ENCODE measurements at regions not wholly inside any gene's neighbourhood (a gene's known extent, or its start where the extent isn't known, plus 50 kb on each side); places are given as distances from the start of the nearest gene placed in this dataset.

DNA sequence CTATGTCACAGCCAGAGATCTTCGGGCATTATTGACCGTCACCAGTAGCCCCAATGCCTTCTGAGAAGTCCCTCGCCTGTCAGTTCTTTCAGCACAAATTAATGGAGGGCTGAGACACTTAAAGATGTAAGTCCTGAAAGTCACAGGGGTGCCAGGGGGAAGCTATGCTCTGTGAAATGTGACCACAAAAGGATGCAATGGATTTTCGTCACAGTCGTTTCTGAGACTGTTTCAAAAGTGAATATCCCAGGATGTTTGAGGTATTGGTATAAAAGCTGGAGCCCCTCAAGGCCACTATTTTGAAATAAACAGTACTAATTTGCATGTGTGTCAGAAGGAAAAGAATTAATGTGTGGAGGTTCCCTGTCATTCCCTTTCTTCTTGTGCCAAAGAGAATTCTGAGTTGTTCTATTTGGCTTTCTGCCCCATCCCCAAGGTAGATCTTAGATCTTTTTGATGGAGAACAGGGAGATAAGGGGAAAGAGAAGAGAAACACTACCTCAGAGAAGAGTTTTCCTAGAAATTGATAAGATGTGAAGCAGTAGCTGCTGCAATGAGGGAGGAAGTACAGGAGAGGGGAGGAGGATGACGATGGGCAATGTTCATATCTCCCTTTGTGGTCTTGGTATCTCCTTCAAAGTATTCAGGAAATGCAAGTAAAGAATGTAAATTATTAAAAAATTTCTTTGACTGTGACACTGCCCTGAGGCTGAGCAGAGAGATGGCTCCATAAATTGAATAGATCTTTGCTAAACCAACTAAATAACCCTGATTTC, 101.8 kb upstream of the NAP1L1 start:
- Histone ChIP-seq H3K27me3 (ENCODE audit: control insufficient read depth, insufficient read depth, low read length) (no peaks in the 10 kb centered on the region), H3K4me3 (ENCODE audit: low read depth, low read length) (no peak overlapping the region), H3K36me3 (ENCODE audit: control insufficient read depth, insufficient read depth, low read length) (no peaks in the 10 kb centered on the region)
- no peak for FAIRE-seq
- TF ChIP-seq, protein P1, sequence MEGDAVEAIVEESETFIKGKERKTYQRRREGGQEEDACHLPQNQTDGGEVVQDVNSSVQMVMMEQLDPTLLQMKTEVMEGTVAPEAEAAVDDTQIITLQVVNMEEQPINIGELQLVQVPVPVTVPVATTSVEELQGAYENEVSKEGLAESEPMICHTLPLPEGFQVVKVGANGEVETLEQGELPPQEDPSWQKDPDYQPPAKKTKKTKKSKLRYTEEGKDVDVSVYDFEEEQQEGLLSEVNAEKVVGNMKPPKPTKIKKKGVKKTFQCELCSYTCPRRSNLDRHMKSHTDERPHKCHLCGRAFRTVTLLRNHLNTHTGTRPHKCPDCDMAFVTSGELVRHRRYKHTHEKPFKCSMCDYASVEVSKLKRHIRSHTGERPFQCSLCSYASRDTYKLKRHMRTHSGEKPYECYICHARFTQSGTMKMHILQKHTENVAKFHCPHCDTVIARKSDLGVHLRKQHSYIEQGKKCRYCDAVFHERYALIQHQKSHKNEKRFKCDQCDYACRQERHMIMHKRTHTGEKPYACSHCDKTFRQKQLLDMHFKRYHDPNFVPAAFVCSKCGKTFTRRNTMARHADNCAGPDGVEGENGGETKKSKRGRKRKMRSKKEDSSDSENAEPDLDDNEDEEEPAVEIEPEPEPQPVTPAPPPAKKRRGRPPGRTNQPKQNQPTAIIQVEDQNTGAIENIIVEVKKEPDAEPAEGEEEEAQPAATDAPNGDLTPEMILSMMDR (IDR thresholded peaks at IDR 0.05; ENCODE audit: insufficient read depth, low read length, severe bottlenecking), result no peak
- no peak for DNase-seq (ENCODE audit: low read depth)

DNA sequence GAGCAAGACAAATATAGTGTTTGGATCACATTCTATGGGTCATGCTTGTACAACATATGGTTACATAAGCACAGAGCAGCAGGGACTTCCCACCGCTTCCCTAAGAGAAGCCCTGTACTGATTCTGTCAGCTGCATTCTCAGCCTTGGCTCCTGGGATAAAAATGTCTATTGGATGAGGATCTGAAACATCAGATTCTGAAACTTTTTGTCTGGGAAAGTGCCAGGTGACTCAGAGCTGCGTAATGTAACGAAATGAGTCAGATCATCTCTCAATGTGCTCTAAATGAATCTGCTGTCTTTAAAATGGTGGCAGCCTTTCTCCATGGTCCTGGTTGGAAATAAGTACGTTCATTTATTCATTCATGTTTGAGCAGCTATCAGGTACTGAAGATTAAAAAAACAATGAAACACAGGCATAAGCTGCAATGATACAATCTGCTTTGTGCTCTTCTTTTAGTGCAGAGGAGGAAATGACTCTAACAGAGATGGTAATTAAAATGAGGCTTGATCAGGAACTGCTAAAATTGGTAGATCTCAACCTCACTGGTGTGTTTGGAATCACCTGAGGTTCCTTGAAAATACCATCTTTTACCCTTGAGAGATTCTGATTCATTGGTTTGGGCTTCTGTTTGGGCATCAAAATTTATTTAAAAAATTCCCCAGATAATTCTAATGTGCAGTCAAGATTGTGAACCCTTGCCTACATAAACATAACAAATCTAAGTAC, 99.1 kb upstream of the NAP1L1 start:
- H3K36me3 ChIP-seq (ENCODE audit: control insufficient read depth, insufficient read depth, low read length), result no peaks in the 10 kb centered on the region
- H3K4me3 ChIP-seq (ENCODE audit: low read depth, low read length), result no peak overlapping the region
- no peaks in the 10 kb centered on the region for H3K27me3 ChIP-seq (ENCODE audit: control insufficient read depth, insufficient read depth, low read length)
- FAIRE-seq, result no peak
- TF ChIP-seq, protein P1 (IDR thresholded peaks at IDR 0.05; ENCODE audit: insufficient read depth, low read length, severe bottlenecking), result no peak
- DNase-seq (ENCODE audit: low read depth), result peak; percentile 98

DNA sequence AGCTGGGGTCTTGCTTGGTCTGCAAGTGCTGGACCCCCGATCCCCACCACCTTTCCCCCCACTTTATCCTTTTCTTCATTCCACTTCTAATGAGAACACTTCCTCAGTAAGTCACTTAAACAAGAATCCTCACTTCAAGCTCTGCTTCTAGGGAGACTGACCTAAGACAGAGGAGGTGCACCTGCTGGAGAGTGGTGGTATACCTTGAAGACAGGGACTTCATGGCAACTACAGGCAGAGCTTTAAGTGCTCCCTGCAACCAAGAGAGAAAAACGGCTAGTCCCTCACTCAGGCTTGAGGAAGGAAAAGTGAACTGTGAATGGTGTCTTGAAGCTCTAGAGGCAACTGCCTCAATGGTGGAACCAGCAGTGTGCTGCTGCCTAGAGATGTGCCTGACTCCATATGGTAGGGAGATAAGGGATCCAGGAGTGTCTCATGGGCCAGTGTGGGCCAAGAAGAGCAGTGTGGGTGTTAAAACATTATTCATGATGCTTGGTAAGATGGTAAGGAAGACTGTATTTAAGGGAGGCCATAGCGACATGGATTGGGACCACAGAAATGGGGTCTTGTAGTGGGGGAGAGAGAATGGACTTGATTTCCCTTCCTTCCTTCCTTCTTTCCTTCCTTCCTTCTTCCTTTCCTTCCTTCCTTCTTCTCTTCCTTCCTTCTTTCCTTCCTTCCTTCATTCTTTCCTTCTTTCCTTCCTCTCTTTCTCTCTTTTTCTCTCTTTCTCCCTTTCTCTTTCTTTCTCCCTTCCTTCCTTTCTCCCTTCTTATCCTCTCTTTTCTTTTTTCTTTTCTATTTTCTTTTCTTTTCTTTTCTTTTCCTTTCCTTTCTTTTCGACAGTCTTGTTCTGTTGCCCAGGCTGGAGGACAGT, 96.2 kb upstream of the NAP1L1 start:
- DNase-seq (ENCODE audit: low read depth) (no peak), FAIRE-seq (no peak)
- no peak overlapping the region for H3K4me3 ChIP-seq (ENCODE audit: low read depth, low read length)
- H3K27me3 ChIP-seq (ENCODE audit: control insufficient read depth, insufficient read depth, low read length), result no peaks in the 10 kb centered on the region
- TF ChIP-seq, protein P1 (IDR thresholded peaks at IDR 0.05; ENCODE audit: insufficient read depth, low read length, severe bottlenecking), result no peak
- no peaks in the 10 kb centered on the region for H3K36me3 ChIP-seq (ENCODE audit: control insufficient read depth, insufficient read depth, low read length)

DNA sequence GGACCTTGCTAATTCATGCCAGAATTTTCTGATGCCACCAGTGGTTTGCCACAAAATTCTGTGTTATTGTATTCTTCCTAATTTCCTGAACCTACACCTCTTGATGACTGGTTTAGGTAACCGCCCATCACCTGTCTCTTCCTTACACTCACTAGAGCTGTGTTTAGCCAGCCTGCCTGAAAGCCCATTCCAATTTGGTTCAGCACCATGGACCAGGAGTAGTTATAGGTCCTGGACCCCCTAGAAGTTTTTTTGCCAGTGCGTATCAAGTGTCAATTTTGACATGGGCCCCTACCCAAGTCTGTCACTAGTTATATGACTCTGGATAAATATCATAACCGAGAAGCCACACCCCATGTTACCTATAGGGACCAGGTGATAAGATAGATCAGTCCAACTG, 94.0 kb upstream of the NAP1L1 start:
- TF ChIP-seq, protein P1 (IDR thresholded peaks at IDR 0.05; ENCODE audit: insufficient read depth, low read length, severe bottlenecking), result no peak
- no peaks in the 10 kb centered on the region for H3K36me3 ChIP-seq (ENCODE audit: control insufficient read depth, insufficient read depth, low read length)
- no peak overlapping the region for H3K4me3 ChIP-seq (ENCODE audit: low read depth, low read length)
- H3K27me3 ChIP-seq (ENCODE audit: control insufficient read depth, insufficient read depth, low read length), result no peaks in the 10 kb centered on the region
- FAIRE-seq, result no peak
- no peak for DNase-seq (ENCODE audit: low read depth)

DNA sequence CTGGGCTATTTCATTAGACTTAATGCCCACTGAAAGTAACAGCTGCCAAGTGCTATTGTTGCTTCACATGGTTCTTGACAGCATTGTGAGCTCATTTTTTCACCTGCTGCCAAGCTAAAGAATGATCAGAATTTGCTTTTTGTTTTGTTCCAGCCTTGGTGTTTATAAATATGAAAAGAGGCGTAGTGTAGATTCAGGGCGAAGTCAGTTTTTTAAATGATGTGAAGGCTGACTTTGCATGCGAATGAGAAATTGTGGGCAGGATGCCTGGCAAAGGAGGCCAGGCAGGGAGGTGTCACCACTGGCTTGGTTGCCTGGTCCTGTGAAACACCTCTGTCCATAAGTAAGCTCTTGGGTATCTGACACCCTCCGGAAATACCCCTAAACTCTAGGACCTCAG, 93.3 kb upstream of the NAP1L1 start:
- H3K4me3 ChIP-seq (ENCODE audit: low read depth, low read length), result no peak overlapping the region
- DNase-seq (ENCODE audit: low read depth) (no peak), FAIRE-seq (no peak)
- no peaks in the 10 kb centered on the region for H3K36me3 ChIP-seq (ENCODE audit: control insufficient read depth, insufficient read depth, low read length)
- no peaks in the 10 kb centered on the region for H3K27me3 ChIP-seq (ENCODE audit: control insufficient read depth, insufficient read depth, low read length)
- TF ChIP-seq, protein P1 (IDR thresholded peaks at IDR 0.05; ENCODE audit: insufficient read depth, low read length, severe bottlenecking), result no peak
